IPS DF 19.7 (cell line): ENCODE measurements at regions not wholly inside any gene's neighbourhood (a gene's known extent, or its start where the extent isn't known, plus 50 kb on each side); places are given as distances from the start of the nearest gene placed in this dataset.
"Not testable (repeated sequence)": the region's sequence is repeated elsewhere in the genome, so short reads cannot be mapped to it uniquely, and the experiment has no call there.

Experiments used
- DNase-seq: peaks from one replicate; pipeline ENCODE4 v3.0.0-alpha.2; 2013; ENCODE audit warnings: low read depth, low spot score

- not testable (repeated sequence) for DNase-seq
These were observed 901.5 kb downstream of the TAF11L14 start for GRCh38 chr5:18535753-18536152.

GRCh38 chr5:18544421-18544820 lies 910.2 kb downstream of the TAF11L14 start:
- no peak for DNase-seq

GRCh38 chr5:18546591-18546990 lies 912.3 kb downstream of the TAF11L14 start:
- no peak for DNase-seq

- no peak for DNase-seq
These were observed 917.5 kb downstream of the TAF11L14 start for GRCh38 chr5:18551716-18552115.

GRCh38 chr5:18553269-18553668 lies 919.0 kb downstream of the TAF11L14 start:
- no peak for DNase-seq

GRCh38 chr5:18560602-18561001 lies 926.3 kb downstream of the TAF11L14 start:
- DNase-seq = no peak

- DNase-seq = no peak
These were observed 929.6 kb downstream of the TAF11L14 start for GRCh38 chr5:18563853-18564252.

- no peak for DNase-seq
These were observed 932.4 kb downstream of the TAF11L14 start for GRCh38 chr5:18566671-18567070.

GRCh38 chr5:18576586-18576985 lies 942.3 kb downstream of the TAF11L14 start:
- DNase-seq = no peak

- DNase-seq = no peak
These were observed 966.9 kb downstream of the TAF11L14 start for GRCh38 chr5:18601185-18601584.

- no peak for DNase-seq
These were observed 968.1 kb downstream of the TAF11L14 start for GRCh38 chr5:18602402-18602801.

- no peak for DNase-seq
These were observed 970.9 kb downstream of the TAF11L14 start for GRCh38 chr5:18605186-18605585.

- DNase-seq = no peak
These were observed 973.3 kb downstream of the TAF11L14 start for GRCh38 chr5:18607570-18607969.

GRCh38 chr5:18617191-18617590 lies 982.9 kb downstream of the TAF11L14 start:
- not testable (repeated sequence) for DNase-seq

- no peak for DNase-seq
These were observed 996.3 kb downstream of the TAF11L14 start for GRCh38 chr5:18630458-18631045.

- DNase-seq = no peak
These were observed 1018.4 kb downstream of the TAF11L14 start for GRCh38 chr5:18652404-18653215.

GRCh38 chr5:18653216-18653752 lies 1019.0 kb downstream of the TAF11L14 start:
- DNase-seq = no peak

GRCh38 chr5:18660511-18660910 lies 1026.3 kb downstream of the TAF11L14 start:
- no peak for DNase-seq

- DNase-seq = no peak
These were observed 1028.0 kb downstream of the TAF11L14 start for GRCh38 chr5:18662231-18662630.

GRCh38 chr5:18674212-18674611 lies 1040.0 kb downstream of the TAF11L14 start:
- DNase-seq = not testable (repeated sequence)

- no peak for DNase-seq
These were observed 1040.8 kb downstream of the TAF11L14 start for GRCh38 chr5:18675041-18675440.

GRCh38 chr5:18686253-18686652 lies 1052.0 kb downstream of the TAF11L14 start:
- no peak for DNase-seq

- no peak for DNase-seq
These were observed 1053.2 kb downstream of the TAF11L14 start for GRCh38 chr5:18687429-18687828.
